ENCODE measurements at regions not wholly inside any gene's neighbourhood (a gene's known extent, or its start where the extent isn't known, plus 50 kb on each side); places are given as distances from the start of the nearest gene placed in this dataset.

DNA sequence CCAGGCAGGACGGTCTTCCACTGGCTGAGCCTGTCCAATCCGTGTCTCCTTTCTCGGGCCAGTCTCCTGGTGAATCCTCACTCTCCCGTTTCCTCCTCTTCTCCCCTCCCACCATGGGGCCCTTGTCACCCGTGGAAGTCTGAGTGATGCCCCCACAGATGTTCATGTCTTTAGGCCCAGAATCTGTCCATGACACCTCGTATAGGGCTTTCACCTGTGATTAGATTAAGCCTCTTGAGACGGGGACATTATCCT, 193.5 kb downstream of the ZFP36L2 start:
- Histone ChIP-seq H3K27me3 (ENCODE audit: control insufficient read depth in 2 of 2, insufficient read depth in 2 of 2, low read length in 2 of 2) (no peaks in the 10 kb centered on the region), H3K9me3 (replicated peaks; ENCODE audit: control insufficient read depth, insufficient read depth, low read length) (no peaks in the 10 kb centered on the region), H3K36me3 (ENCODE audit: control insufficient read depth in 2 of 2, extremely low read depth in 1 of 2, insufficient read depth in 2 of 2, low read length in 2 of 2) (no peaks in the 10 kb centered on the region), H3K4me2 (ENCODE audit: insufficient read depth, low read length) (no peak overlapping the region), H2AFZ (ENCODE audit: low read depth, low read length) (no peak overlapping the region), H3K4me3 (replicated peaks in 1 of 3; ENCODE audit: insufficient read depth in 1 of 3, low read depth in 1 of 3, low read length in 3 of 3) (no peak overlapping the region), H3K9ac (replicated peaks; ENCODE audit: extremely low read depth, insufficient read depth, low read length) (no peak overlapping the region), H3K9me1 (replicated peaks; ENCODE audit: control insufficient read depth, extremely low read depth, insufficient read depth, low read length) (no peaks in the 10 kb centered on the region), H3K4me1 (ENCODE audit: control insufficient read depth, extremely low read depth, insufficient read depth, low read length) (no peaks in the 10 kb centered on the region), H3K79me2 (ENCODE audit: control insufficient read depth, insufficient read depth, low read length) (no peaks in the 10 kb centered on the region), H3K27ac (ENCODE audit: insufficient read depth, low read depth, low read length) (no peak overlapping the region), H4K20me1 (replicated peaks; ENCODE audit: control insufficient read depth, extremely low read depth, insufficient read depth, low read length) (no peaks in the 10 kb centered on the region)
- DNase-seq (ENCODE audit: low read depth, low spot score) (no peak), FAIRE-seq (no peak)
- BruUV-seq (replicated peaks), result no TSS peak
- ChIA-PET POLR2A (no interaction called here), CTCF (interaction anchor here (0.9 to 1.1 kb wide), 2 partner anchors 9 kb away, joined by 4 read pairs; no protein-coding TSS in a partner anchor)
- intact Hi-C loops (cut with micrococcal nuclease) (no loop called here), dilution Hi-C loops (cut with MboI; ENCODE audit: extremely low pct_ligation_motif_present, low sequenced_read_pairs) (no loop called here)
- TF ChIP-seq POLR2A (IDR thresholded peaks at IDR 0.05; ENCODE audit: low read depth, low read length) (no peak), MYC (IDR thresholded peaks at IDR 0.05; ENCODE audit: low read depth, low read length) (no peak), FOS (IDR thresholded peaks at IDR 0.05; ENCODE audit: borderline replicate concordance, insufficient read depth, low read length) (no peak), JUN (IDR thresholded peaks at IDR 0.05; ENCODE audit: borderline replicate concordance, insufficient read depth, insufficient read length, low read depth) (no peak), POLR2AphosphoS5 (IDR thresholded peaks at IDR 0.05; ENCODE audit: insufficient read depth, low read depth, low read length) (no peak), EZH2 (IDR thresholded peaks at IDR 0.05; ENCODE audit: borderline replicate concordance, low read depth, low read length, severe bottlenecking) (no peak)
- TF ChIP-seq, protein P1, sequence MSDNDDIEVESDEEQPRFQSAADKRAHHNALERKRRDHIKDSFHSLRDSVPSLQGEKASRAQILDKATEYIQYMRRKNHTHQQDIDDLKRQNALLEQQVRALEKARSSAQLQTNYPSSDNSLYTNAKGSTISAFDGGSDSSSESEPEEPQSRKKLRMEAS (IDR thresholded peaks at IDR 0.05; ENCODE audit: insufficient read depth, insufficient read length), result no peak
- TF ChIP-seq, protein P2, sequence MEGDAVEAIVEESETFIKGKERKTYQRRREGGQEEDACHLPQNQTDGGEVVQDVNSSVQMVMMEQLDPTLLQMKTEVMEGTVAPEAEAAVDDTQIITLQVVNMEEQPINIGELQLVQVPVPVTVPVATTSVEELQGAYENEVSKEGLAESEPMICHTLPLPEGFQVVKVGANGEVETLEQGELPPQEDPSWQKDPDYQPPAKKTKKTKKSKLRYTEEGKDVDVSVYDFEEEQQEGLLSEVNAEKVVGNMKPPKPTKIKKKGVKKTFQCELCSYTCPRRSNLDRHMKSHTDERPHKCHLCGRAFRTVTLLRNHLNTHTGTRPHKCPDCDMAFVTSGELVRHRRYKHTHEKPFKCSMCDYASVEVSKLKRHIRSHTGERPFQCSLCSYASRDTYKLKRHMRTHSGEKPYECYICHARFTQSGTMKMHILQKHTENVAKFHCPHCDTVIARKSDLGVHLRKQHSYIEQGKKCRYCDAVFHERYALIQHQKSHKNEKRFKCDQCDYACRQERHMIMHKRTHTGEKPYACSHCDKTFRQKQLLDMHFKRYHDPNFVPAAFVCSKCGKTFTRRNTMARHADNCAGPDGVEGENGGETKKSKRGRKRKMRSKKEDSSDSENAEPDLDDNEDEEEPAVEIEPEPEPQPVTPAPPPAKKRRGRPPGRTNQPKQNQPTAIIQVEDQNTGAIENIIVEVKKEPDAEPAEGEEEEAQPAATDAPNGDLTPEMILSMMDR (IDR thresholded peaks at IDR 0.05; ENCODE audit: extremely low read depth in 1 of 2, insufficient read depth in 1 of 2, low read depth in 1 of 2, low read length in 2 of 2), result no peak

Data from endothelial cell of umbilical vein (primary cell).